ENCODE measurements at regions not wholly inside any gene's neighbourhood (a gene's known extent, or its start where the extent isn't known, plus 50 kb on each side); places are given as distances from the start of the nearest gene placed in this dataset.

DNA sequence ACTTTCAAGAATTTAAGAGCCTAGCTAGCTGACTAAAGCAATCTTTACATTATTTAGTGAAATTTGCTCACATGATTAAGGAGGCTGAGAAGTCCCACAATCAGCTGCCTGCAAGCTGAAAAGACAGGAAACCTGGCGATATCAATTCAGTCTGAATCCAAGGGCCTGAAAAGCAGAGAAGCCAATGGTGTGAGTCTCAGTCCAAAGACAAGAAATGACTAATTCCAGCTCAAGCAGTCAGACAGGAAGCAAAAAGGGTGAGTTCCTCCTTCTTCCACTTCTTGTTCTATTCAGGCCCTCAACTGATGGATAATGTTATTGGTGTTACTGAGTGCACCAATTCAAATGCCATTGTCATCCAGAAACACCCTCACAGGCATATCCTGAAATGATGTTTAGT, 1231.6 kb upstream of the CELF2 start:
- DNase-seq: no peak

DNA sequence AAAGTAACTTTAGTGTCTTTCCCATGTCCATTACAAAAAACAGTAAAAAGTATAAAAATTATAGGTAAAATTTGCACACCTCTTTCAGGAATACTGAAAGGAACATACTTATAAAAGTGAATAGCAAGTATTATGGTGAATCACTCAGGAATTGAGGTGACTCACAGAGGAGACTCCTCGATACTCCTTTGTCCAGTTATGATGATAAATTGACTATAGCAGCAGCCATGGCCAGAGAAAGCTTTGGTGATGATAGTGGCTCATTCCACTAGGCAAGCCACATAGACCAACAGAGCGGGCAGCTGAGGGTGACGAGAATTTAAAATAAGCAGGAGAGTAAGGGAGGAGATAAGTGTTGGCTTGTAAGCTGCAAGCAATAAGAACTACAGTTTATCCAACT, 1231.1 kb upstream of the CELF2 start:
- Histone ChIP-seq H3K9me3 (ENCODE audit: control insufficient read depth in 1 of 2, insufficient read depth in 1 of 2, low read length in 2 of 2) (no peaks in the 10 kb centered on the region), H3K4me3 (ENCODE audit: low read length) (no peak overlapping the region), H3K36me3 (ENCODE audit: insufficient read depth, low read length) (no peaks in the 10 kb centered on the region), H3K4me1 (ENCODE audit: insufficient read depth, low read length) (no peaks in the 10 kb centered on the region), H3K27ac (ENCODE audit: low read depth in 1 of 2, low read length in 2 of 2) (no peak overlapping the region), H3K27me3 (ENCODE audit: control insufficient read depth in 1 of 2, insufficient read depth in 2 of 2, low read length in 2 of 2) (no peaks in the 10 kb centered on the region)
- ATAC-seq (ENCODE audit: poor library complexity): no peak
- intact Hi-C loops (cut with DNase I, micrococcal nuclease): no loop called here
- Mint-ChIP-seq H3K27ac (no peak overlapping the region), H3K4me1 (ENCODE audit: low read depth) (no peaks in the 10 kb centered on the region), H3K4me3 (no peak overlapping the region), H3K36me3 (ENCODE audit: low read depth) (no peaks in the 10 kb centered on the region), H3K27me3 (peaks cover 8% of the 10 kb centered on the region), H3K9me3 (no peaks in the 10 kb centered on the region)
- CTCF ChIA-PET: no interaction called here
- POLR2A ChIA-PET: no interaction called here
- no peak for DNase-seq
- TF ChIP-seq, protein P1, sequence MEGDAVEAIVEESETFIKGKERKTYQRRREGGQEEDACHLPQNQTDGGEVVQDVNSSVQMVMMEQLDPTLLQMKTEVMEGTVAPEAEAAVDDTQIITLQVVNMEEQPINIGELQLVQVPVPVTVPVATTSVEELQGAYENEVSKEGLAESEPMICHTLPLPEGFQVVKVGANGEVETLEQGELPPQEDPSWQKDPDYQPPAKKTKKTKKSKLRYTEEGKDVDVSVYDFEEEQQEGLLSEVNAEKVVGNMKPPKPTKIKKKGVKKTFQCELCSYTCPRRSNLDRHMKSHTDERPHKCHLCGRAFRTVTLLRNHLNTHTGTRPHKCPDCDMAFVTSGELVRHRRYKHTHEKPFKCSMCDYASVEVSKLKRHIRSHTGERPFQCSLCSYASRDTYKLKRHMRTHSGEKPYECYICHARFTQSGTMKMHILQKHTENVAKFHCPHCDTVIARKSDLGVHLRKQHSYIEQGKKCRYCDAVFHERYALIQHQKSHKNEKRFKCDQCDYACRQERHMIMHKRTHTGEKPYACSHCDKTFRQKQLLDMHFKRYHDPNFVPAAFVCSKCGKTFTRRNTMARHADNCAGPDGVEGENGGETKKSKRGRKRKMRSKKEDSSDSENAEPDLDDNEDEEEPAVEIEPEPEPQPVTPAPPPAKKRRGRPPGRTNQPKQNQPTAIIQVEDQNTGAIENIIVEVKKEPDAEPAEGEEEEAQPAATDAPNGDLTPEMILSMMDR (IDR thresholded peaks at IDR 0.05): no peak

More for the DNA sequence above, 1231.6 kb upstream of the CELF2 start:
- Mint-ChIP-seq H3K36me3 (ENCODE audit: low read depth) (no peaks in the 10 kb centered on the region), H3K4me3 (no peak overlapping the region), H3K9me3 (no peaks in the 10 kb centered on the region), H3K4me1 (ENCODE audit: low read depth) (no peaks in the 10 kb centered on the region), H3K27me3 (peaks cover 8% of the 10 kb centered on the region), H3K27ac (no peak overlapping the region)
- Histone ChIP-seq H3K4me3 (ENCODE audit: low read length) (no peak overlapping the region), H3K9me3 (ENCODE audit: control insufficient read depth in 1 of 2, insufficient read depth in 1 of 2, low read length in 2 of 2) (no peaks in the 10 kb centered on the region), H3K36me3 (ENCODE audit: insufficient read depth, low read length) (no peaks in the 10 kb centered on the region), H3K27me3 (ENCODE audit: control insufficient read depth in 1 of 2, insufficient read depth in 2 of 2, low read length in 2 of 2) (no peaks in the 10 kb centered on the region), H3K27ac (ENCODE audit: low read depth in 1 of 2, low read length in 2 of 2) (no peak overlapping the region), H3K4me1 (ENCODE audit: insufficient read depth, low read length) (no peaks in the 10 kb centered on the region)
- intact Hi-C loops (cut with DNase I, micrococcal nuclease): no loop called here
- POLR2A ChIA-PET: no interaction called here
- TF ChIP-seq, protein P1 (IDR thresholded peaks at IDR 0.05): no peak
- no peak for ATAC-seq (ENCODE audit: poor library complexity)
- CTCF ChIA-PET: no interaction called here

DNA sequence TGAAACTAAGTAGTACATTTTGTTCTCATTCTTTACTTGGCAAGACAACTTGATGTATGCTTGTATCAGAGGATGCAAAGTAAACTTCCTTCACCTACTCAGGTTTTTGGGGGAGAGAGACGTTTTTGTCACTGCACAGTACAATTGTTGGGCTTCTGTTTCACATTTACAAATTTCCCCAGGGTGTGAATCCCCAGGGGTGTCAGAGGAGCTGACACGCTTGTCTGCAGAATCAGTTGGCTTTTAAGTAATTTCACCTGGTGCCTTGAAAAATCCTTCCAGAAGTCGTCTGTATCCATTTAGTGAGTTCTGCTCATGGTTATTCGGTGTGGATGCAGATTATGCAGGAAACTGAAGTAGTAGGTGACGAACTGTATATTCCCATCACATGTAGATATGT, 1227.7 kb upstream of the CELF2 start:
- Mint-ChIP-seq H3K27me3 (peaks cover under 1% of the 10 kb centered on the region), H3K36me3 (ENCODE audit: low read depth) (no peaks in the 10 kb centered on the region), H3K27ac (no peak overlapping the region), H3K4me3 (no peak overlapping the region), H3K9me3 (no peaks in the 10 kb centered on the region), H3K4me1 (ENCODE audit: low read depth) (no peaks in the 10 kb centered on the region)
- Histone ChIP-seq H3K4me3 (ENCODE audit: low read length) (no peak overlapping the region), H3K27ac (ENCODE audit: low read depth in 1 of 2, low read length in 2 of 2) (no peak overlapping the region), H3K4me1 (ENCODE audit: insufficient read depth, low read length) (no peaks in the 10 kb centered on the region), H3K9me3 (ENCODE audit: control insufficient read depth in 1 of 2, insufficient read depth in 1 of 2, low read length in 2 of 2) (no peaks in the 10 kb centered on the region), H3K27me3 (ENCODE audit: control insufficient read depth in 1 of 2, insufficient read depth in 2 of 2, low read length in 2 of 2) (no peaks in the 10 kb centered on the region), H3K36me3 (ENCODE audit: insufficient read depth, low read length) (no peaks in the 10 kb centered on the region)
- no peak for DNase-seq
- intact Hi-C loops (cut with DNase I, micrococcal nuclease): no loop called here
- no peak for ATAC-seq (ENCODE audit: poor library complexity)
- TF ChIP-seq, protein P1 (IDR thresholded peaks at IDR 0.05): no peak
- ChIA-PET POLR2A (no interaction called here), CTCF (no interaction called here)

All from CD4-positive, alpha-beta T cell (primary cell).